HG03025 (cell line): ENCODE measurements at regions not wholly inside any gene's neighbourhood (a gene's known extent, or its start where the extent isn't known, plus 50 kb on each side); places are given as distances from the start of the nearest gene placed in this dataset.
"Not testable (repeated sequence)": the region's sequence is repeated elsewhere in the genome, so short reads cannot be mapped to it uniquely, and the experiment has no call there.

Source experiments
- ATAC-seq: cut with Tn5 transposase; IDR thresholded peaks from one replicate; pipeline ENCODE4 v1.9.1; 2021; ENCODE audit warnings: mild to moderate bottlenecking, moderate library complexity; ENCODE audit not compliant: unreplicated experiment, low FRiP score

- no peak for ATAC-seq
Measured at GRCh38 chr3:147662705-147663104, 253.5 kb downstream of the ZIC1 start.

DNA sequence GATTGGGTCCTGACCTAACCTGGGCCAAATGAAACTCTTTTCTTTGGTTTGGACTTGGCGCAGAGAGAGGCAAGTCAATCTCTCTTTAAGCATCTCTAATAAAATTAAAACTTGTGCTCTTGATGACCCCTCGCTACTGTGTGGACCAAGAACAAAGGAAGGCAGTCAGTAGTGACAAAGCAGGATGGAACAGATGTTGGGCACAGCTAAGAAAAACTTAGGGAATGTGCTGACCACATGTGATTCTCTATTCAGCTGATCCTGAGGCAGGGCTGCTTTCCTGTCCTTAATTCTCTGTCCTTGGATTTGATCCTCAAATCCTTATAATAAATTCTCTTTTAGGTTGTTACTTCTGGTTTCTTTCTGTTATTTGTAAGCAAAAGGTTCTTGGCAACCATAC, 259.9 kb downstream of the ZIC1 start:
- no peak for ATAC-seq

- ATAC-seq, result no peak
Measured at GRCh38 chr3:147672035-147672434, 262.9 kb downstream of the ZIC1 start.

GRCh38 chr3:147672436-147672835, 263.3 kb downstream of the ZIC1 start:
- ATAC-seq, result no peak

GRCh38 chr3:147675761-147676160, 266.6 kb downstream of the ZIC1 start:
- no peak for ATAC-seq

GRCh38 chr3:147680837-147681483, 271.8 kb downstream of the ZIC1 start:
- no peak for ATAC-seq

GRCh38 chr3:147688868-147689267, 279.7 kb downstream of the ZIC1 start:
- ATAC-seq, result no peak

DNA sequence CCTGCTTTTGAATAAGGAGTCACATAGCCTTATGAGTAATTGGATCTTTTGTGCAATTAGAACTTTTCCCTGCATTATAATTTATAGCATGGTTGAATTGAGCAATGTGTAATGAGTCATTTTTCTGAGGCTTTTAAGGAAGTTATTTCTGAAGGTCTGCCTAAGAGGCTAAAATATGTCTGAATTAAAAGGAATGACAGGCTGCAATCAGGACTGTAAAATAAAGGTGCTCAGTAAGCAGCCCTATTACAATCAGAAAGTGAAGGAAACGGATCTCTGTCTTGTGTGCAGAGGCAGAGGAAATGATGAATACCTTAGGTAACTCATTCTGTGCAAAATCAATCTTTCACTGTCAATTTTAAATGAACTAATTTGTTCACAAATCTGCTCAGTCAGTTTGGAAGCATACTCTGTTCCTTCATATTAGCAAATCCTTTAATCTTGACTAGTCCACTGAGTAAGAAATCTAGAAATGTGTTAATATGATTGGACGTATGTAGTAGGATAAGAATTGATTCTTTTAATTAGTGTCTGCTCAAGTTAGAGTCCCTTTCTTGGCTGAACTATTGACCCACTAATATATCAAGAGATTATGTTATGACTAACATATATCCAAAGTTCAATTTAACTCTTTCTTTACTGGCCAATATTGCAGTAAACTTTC, 290.1 kb downstream of the ZIC1 start:
- no peak for ATAC-seq

DNA sequence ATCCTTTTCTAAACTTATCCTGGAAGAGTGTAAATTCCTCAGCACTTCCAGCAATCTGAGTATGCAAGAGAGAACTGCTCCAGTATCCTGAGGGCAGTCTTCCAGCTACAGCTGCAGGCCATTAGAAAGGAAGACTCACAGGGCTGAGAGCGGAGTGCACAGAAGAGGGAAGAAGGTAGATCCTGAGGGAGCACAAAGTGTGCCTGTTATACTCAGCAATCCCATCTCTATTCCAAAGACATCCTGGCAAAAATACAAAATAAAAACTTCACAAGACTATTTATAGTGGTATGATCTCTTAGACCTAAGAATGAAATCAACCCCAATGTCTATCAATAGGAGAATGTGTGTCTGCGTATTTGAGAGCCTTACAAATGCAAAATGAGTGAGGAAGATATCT, 292.0 kb downstream of the ZIC1 start:
- no peak for ATAC-seq

GRCh38 chr3:147702509-147702908, 293.3 kb downstream of the ZIC1 start:
- ATAC-seq, result no peak

DNA sequence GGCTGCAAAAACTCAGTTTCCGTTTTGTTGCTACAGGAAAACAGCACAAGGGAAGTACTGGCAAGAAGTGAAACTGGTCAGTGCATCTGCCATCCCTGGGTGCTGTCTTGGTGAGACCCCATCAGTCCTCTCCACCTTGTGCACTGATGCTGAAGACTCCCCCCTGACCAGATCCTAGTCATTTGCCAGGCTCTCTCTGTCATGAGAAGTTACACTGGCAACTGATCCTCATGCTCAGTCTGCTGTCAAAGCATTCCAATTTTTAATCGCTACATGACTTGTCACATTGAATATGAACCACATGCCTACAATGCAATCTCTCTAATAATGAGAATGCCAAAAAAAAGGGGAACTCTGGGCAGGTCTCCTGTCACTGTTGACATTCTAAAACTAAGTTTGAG, 296.5 kb downstream of the ZIC1 start:
- ATAC-seq, result no peak

DNA sequence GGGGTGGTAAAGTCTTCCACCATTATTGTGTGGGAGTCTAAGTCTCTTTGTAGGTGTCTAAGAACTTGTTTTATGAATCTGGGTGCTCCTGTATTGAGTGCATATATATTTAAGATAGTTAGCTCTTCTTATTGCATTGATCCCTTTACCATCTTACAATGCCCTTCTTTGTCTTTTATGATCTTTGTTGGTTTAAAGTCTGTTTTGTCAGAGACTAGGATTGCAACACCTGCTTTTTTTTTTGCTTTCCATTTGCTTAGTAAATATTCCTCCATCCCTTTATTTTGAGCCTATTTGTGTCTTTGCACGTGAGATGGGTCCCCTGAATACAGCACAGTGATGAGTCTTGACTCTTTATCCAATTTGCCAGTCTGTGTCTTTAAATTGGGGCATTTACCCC, 301.6 kb downstream of the ZIC1 start:
- not testable (repeated sequence) for ATAC-seq

DNA sequence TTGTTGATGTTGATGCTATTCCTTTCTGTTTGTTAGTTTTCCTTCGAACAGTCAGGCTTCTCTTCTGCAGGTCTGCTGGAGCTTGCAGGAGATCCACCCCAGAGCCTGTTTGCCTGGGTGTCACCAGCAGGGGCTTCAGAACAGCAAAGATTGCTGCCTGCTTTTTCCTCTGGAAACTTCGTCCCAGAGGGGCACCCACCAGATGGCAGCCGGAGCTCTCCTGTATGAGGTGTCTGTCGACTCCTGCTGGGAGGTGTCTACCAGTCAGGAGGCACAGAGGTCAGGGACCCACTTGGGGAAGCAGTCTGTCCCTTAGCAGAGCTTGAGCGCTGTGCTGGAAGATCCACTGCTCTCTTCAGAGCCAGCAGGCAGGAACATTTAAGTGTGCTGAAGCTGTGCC, 303.2 kb downstream of the ZIC1 start:
- ATAC-seq, result no peak

GRCh38 chr3:147712758-147713157, 303.6 kb downstream of the ZIC1 start:
- not testable (repeated sequence) for ATAC-seq

GRCh38 chr3:147713234-147714133, 304.3 kb downstream of the ZIC1 start:
- ATAC-seq, result no peak

DNA sequence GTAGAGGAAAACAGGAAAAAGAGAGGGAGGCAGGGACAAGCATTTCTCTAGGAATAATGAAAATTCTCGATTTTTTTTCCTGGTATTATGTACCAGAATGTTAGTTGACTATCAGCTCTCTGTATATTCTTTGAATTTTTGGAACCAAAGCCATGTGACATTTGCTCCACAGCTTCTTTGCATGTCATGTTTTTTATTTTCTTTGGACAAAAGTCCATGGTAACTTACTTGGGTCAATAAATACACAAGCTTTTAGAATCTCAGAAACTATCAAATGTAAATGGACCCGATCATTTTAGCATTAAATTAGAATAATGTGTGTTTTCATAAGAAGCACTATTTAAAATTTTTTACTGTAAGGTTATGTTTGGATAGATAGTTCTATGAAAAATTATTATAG, 320.5 kb downstream of the ZIC1 start:
- ATAC-seq, result no peak

GRCh38 chr3:147730284-147730683, 321.1 kb downstream of the ZIC1 start:
- no peak for ATAC-seq

GRCh38 chr3:147733217-147733616, 324.1 kb downstream of the ZIC1 start:
- ATAC-seq, result no peak

- no peak for ATAC-seq
Measured at GRCh38 chr3:147735616-147736015, 326.5 kb downstream of the ZIC1 start.

DNA sequence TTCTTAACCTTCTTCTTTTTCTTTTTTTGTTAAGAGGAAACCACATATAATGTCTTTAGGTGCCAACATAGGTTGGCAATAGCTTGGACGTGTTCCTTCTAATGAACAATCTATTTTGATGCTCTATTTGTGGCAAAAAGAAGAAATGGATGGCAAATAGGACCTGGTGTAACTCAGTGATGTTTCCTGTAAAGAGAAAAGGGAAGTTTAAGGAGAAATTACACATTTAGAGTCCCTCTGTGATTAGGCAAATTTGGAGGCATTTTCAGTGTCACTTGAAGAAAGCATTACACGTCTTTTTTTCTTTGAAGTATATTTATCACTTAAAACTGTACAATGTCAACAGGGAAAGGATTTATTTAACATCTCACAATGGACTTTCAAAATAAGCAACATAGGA, 327.1 kb downstream of the ZIC1 start:
- no peak for ATAC-seq

GRCh38 chr3:147737376-147737775, 328.2 kb downstream of the ZIC1 start:
- no peak for ATAC-seq
